ENCODE measurements at regions not wholly inside any gene's neighbourhood (a gene's known extent, or its start where the extent isn't known, plus 50 kb on each side); places are given as distances from the start of the nearest gene placed in this dataset.

DNA sequence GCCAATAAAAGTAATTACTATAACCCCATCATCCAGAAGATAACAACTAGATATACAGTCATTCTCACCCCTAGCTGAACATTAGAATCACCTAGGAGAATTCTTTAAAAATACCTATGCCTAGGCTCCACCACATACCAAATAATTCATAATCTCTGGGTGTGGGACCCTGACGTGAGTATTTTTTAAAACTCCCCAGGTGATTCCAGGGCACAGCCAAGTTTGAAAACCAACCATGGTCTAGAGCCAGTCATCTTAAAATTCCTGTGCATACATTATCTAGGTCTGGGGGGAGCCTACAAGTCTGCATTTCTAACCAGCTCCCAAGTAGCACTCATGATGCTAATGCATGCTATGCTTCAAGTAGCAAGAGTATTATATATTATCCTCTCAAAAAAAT is 281.0 kb upstream of the MTNR1B start:
- ChIA-PET POLR2A (no interaction called here), CTCF (no interaction called here)
- 73% methylated on average over 1 of the region's 1 CpG for WGBS (ENCODE audit: missing lambda C conversion rate)

DNA sequence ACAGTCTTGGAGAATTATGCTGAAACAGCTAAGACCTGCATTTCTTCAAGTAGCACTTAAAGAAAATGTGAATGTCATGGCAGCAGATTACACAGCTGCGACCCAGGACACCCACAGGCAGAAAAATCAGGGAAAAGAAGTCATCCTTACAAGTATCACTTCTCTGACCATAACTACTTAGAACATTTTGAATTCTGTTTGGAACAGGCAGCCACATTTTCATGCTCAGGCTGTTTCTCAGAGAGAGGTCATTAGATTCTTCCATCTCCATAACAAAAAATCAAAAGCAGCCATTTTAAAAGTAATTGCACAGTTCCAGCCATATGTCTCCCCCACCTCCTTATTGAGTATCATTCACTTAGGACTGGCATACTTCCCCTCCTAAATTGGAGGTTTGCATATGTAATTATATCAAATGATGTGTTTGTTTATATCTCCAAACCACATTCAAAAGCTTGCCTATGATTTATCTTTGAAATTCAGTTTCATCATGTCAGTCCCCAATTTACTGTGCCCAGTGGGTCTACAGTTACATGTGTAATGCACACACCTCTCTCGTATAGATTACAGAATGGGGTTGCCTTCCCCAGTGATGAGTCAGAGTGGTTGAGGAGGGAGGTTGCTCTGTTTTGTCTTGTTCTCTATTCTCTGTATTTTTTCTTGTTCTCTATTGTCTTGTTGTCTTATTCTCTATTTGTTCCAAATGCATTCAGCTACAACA is 276.5 kb upstream of the MTNR1B start:
- ATAC-seq (no peak), FAIRE-seq (no peak), DNase-seq (ENCODE audit: low read depth in 1 of 2, low spot score in 1 of 2) (no peak)
- ChIA-PET POLR2A (no interaction called here), CTCF (no interaction called here)
- Histone ChIP-seq H3K9me3 (no peaks in the 10 kb centered on the region), H3K4me2 (no peak overlapping the region), H3K4me1 (no peaks in the 10 kb centered on the region), H3K27ac (no peak overlapping the region), H3K4me3 (no peak overlapping the region)
- no peak for TF ChIP-seq ESRRA (IDR thresholded peaks at IDR 0.05; ENCODE audit: borderline replicate concordance, low read length)
- 12% methylated on average over 2 of the region's 2 CpGs for WGBS (ENCODE audit: missing lambda C conversion rate)

More for the DNA sequence above, 281.0 kb upstream of the MTNR1B start:
- ATAC-seq (no peak), DNase-seq (ENCODE audit: low read depth in 1 of 2, low spot score in 1 of 2) (no peak), FAIRE-seq (no peak)
- Histone ChIP-seq H3K4me3 (no peak overlapping the region), H3K4me1 (no peaks in the 10 kb centered on the region), H3K9me3 (no peaks in the 10 kb centered on the region), H3K4me2 (no peak overlapping the region), H3K27ac (no peak overlapping the region)
- TF ChIP-seq, protein P1, sequence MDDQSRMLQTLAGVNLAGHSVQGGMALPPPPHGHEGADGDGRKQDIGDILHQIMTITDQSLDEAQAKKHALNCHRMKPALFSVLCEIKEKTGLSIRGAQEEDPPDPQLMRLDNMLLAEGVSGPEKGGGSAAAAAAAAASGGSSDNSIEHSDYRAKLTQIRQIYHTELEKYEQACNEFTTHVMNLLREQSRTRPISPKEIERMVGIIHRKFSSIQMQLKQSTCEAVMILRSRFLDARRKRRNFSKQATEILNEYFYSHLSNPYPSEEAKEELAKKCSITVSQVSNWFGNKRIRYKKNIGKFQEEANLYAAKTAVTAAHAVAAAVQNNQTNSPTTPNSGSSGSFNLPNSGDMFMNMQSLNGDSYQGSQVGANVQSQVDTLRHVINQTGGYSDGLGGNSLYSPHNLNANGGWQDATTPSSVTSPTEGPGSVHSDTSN (IDR thresholded peaks at IDR 0.05), result no peak
- TF ChIP-seq NR3C1 (IDR thresholded peaks at IDR 0.05) (no peak), HOXB5 (CRISPR knock-in tag; IDR thresholded peaks at IDR 0.05) (no peak), NPAS2 (CRISPR knock-in tag; IDR thresholded peaks at IDR 0.05; ENCODE audit: borderline replicate concordance) (no peak), EHF (CRISPR knock-in tag; IDR thresholded peaks at IDR 0.05) (no peak), FOSL2 (IDR thresholded peaks at IDR 0.05) (no peak), FOSL2 (CRISPR knock-in tag; IDR thresholded peaks at IDR 0.05) (no peak), CHD2 (IDR thresholded peaks at IDR 0.05; ENCODE audit: low read length, partially characterized antibody) (no peak), CBX8 (IDR thresholded peaks at IDR 0.05) (no peak), BHLHE40 (IDR thresholded peaks at IDR 0.05; ENCODE audit: low read depth, low read length) (no peak), PHF8 (IDR thresholded peaks at IDR 0.05; ENCODE audit: borderline replicate concordance, low read depth) (no peak), FOXS1 (CRISPR knock-in tag; IDR thresholded peaks at IDR 0.05) (no peak), EP300 (IDR thresholded peaks at IDR 0.05) (no peak), POLR2A (IDR thresholded peaks at IDR 0.05; ENCODE audit: low read length) (no peak)

DNA sequence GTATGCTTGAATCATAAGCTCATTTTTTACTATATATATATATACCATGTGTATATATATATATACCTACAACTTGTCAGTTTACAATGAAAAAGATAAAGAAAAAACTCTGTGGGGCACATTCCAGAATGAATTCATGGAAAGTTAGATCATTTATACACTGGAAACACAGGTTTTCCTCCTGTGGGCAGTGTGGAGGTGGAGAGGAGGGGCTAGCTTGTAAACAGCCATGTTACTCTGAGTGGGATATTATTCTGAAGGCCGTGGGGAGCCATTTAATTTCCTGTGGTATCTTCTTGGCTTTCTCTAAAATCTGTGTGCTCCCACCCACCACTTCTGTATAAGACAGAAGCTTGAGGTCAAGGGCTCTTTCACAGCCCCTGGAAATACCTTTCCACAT is 273.4 kb upstream of the MTNR1B start:
- TF ChIP-seq, protein P2, sequence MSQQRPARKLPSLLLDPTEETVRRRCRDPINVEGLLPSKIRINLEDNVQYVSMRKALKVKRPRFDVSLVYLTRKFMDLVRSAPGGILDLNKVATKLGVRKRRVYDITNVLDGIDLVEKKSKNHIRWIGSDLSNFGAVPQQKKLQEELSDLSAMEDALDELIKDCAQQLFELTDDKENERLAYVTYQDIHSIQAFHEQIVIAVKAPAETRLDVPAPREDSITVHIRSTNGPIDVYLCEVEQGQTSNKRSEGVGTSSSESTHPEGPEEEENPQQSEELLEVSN (IDR thresholded peaks at IDR 0.05; ENCODE audit: borderline replicate concordance, low read depth), result no peak
- TF ChIP-seq, protein P3, sequence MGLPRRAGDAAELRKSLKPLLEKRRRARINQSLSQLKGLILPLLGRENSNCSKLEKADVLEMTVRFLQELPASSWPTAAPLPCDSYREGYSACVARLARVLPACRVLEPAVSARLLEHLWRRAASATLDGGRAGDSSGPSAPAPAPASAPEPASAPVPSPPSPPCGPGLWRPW (IDR thresholded peaks at IDR 0.05), result no peak
- TF ChIP-seq ZC3H11A (IDR thresholded peaks at IDR 0.05) (no peak), FOSB (CRISPR knock-in tag; IDR thresholded peaks at IDR 0.05) (no peak), CHD2 (IDR thresholded peaks at IDR 0.05; ENCODE audit: low read length, partially characterized antibody) (no peak)
- Histone ChIP-seq H3K27ac (no peak overlapping the region), H3K4me3 (no peak overlapping the region), H3K4me2 (no peak overlapping the region), H3K9me3 (no peaks in the 10 kb centered on the region), H3K4me1 (no peaks in the 10 kb centered on the region)
- 88% methylated on average over 1 of the region's 1 CpG for WGBS (ENCODE audit: missing lambda C conversion rate)
- ATAC-seq (no peak), FAIRE-seq (no peak), DNase-seq (ENCODE audit: low read depth in 1 of 2, low spot score in 1 of 2) (no peak)
- ChIA-PET POLR2A (no interaction called here), CTCF (no interaction called here)

DNA sequence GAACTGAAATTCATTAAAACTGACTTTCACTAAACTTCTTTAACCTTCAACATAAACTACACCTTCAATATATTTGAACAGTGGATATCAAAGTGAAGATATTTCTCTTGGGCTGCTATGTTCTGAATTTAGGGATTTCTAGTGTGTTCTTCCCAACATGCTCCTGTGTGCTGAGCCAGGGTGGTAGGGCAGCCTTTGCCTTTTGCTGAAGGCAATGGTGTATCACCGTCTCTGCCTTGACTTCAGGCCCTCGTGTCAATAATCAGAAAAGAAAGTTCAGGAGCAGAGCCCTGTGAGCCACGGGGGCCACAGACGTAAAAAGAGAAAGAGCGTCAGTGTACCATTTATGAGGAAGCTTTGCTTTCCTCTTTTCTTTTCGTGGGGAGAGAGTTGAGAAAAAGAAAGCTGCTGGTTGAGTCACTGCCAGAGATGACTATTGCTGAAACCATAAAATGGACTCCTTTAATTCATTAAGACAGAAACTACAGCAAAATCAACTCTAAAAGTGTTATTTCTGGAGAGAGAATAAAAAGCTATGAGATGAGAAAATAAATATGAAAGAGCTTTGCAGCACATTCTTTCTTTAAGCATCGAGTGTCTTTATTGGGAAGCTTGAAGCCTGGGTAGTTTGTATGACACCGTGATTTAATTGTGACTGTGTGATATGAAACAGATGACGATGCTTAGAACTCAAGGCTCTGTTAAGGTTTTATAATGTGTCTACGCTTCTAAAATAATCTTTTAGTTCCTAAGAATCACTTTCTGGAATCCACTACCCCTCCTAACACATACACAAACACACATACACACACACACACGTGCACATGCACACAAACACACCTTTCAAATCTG is 271.8 kb upstream of the MTNR1B start:
- CTCF ChIA-PET, result no interaction called here
- no peak overlapping the region for H3K4me3 ChIP-seq
- no peaks in the 10 kb centered on the region for H3K9me3 ChIP-seq
- DNase-seq (ENCODE audit: low read depth in 1 of 2, low spot score in 1 of 2) (no peak), ATAC-seq (no peak), FAIRE-seq (no peak)
- POLR2A ChIA-PET, result no interaction called here
- no peak overlapping the region for H3K4me2 ChIP-seq
- H3K27ac ChIP-seq, result no peak overlapping the region
- H3K4me1 ChIP-seq, result no peaks in the 10 kb centered on the region
- 50% methylated on average over 11 of the region's 11 CpGs for WGBS (ENCODE audit: missing lambda C conversion rate)
- TF ChIP-seq RARB (CRISPR knock-in tag; IDR thresholded peaks at IDR 0.05) (no peak), POLR2AphosphoS2 (conservative IDR thresholded peaks at IDR 0.05; ENCODE audit: low read length) (no peak), HOXB5 (CRISPR knock-in tag; IDR thresholded peaks at IDR 0.05) (no peak), TP53 (CRISPR knock-in tag; IDR thresholded peaks at IDR 0.05) (no peak), JUNB (IDR thresholded peaks at IDR 0.05) (no peak), CBX8 (IDR thresholded peaks at IDR 0.05) (no peak), NFE2L2 (conservative IDR thresholded peaks at IDR 0.05; ENCODE audit: low read length) (no peak), ZFP36 (IDR thresholded peaks at IDR 0.05; ENCODE audit: borderline replicate concordance, partially characterized antibody) (no peak), CEBPB (IDR thresholded peaks at IDR 0.05) (no peak)
- TF ChIP-seq, protein P4, sequence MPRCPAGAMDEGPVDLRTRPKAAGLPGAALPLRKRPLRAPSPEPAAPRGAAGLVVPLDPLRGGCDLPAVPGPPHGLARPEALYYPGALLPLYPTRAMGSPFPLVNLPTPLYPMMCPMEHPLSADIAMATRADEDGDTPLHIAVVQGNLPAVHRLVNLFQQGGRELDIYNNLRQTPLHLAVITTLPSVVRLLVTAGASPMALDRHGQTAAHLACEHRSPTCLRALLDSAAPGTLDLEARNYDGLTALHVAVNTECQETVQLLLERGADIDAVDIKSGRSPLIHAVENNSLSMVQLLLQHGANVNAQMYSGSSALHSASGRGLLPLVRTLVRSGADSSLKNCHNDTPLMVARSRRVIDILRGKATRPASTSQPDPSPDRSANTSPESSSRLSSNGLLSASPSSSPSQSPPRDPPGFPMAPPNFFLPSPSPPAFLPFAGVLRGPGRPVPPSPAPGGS (IDR thresholded peaks at IDR 0.05), result no peak
- TF ChIP-seq, protein P3 (IDR thresholded peaks at IDR 0.05), result no peak
- TF ChIP-seq, protein P1 (IDR thresholded peaks at IDR 0.05), result no peak
